Activated T-helper 17 cell treated with anti-CD3 and anti-CD28 coated beads, Interleukin-2, amount 50 U/mL, for 72 hours (primary cell): ENCODE measurements at regions not wholly inside any gene's neighbourhood (a gene's known extent, or its start where the extent isn't known, plus 50 kb on each side); places are given as distances from the start of the nearest gene placed in this dataset.

Source experiments
- ATAC-seq: fragments of 150-1000 bp; cut with Tn5 transposase; replicated peaks from 2 replicates; pipeline ENCODE4 v1.10.0; 2021; ENCODE audit warnings: mild to moderate bottlenecking, moderate library complexity
- H3K27ac Mint-ChIP-seq: one replicate; pipeline ENCODE4 v1.8.0; 2022; ENCODE audit warnings: mixed read lengths
- H3K27me3 Mint-ChIP-seq: one replicate; pipeline ENCODE4 v1.8.0; 2022; ENCODE audit warnings: mixed read lengths
- H3K36me3 Mint-ChIP-seq: one replicate; pipeline ENCODE4 v1.8.0; 2022; ENCODE audit warnings: low read depth, mild to moderate bottlenecking, mixed read lengths
- H3K4me1 Mint-ChIP-seq: one replicate; pipeline ENCODE4 v1.8.0; 2022; ENCODE audit warnings: mixed read lengths
- H3K4me3 Mint-ChIP-seq: one replicate; pipeline ENCODE4 v1.8.0; 2022; ENCODE audit warnings: mild to moderate bottlenecking, mixed read lengths
- H3K9me3 Mint-ChIP-seq: one replicate; pipeline ENCODE4 v1.8.0; 2022; ENCODE audit warnings: mixed read lengths

DNA sequence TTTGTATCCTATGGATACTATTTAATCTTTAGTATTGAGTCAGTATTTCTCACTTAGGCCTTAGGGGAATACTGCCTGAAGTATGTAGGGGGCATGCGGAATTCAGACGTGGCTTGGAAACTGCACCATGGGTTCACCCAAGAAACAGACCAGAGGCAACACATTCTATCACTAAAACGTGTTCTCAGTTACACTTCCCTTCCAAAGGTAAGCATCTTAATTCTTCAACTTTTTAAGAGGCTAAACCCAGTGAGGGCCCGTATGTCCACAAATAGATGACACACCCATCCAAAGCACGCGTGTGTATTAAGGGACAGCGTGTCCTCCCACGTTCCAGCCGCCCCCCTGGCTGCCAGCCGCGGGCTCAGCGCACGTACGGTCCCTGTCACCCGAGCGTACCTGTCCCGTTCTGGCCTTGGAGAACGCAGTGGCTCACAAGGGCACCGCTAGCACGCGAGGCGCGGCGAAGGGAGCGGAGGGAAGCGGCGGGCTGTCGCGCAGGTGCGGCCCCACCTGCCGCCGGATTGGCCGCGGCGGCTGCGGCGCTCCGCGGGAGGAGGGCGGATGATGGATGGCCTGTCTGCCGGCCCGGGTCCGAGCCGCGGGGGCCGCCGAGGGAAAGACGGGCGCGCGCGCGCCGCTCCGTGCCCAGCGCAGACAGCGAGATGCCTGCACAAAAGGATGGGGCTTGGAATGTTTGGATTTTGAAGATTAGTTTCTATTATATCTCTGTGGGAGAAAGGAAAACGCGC is 1003.9 kb upstream of the NR2F2 start:
- Mint-ChIP-seq H3K4me1 (no peaks in the 10 kb centered on the region), H3K4me3 (no peak overlapping the region), H3K27ac (no peak overlapping the region), H3K36me3 (no peaks in the 10 kb centered on the region), H3K9me3 (no peaks in the 10 kb centered on the region), H3K27me3 (peaks cover 4% of the 10 kb centered on the region)
- ATAC-seq, result no peak

GRCh38 chr15:95327183-95327525 is 1003.3 kb upstream of the NR2F2 start:
- no peaks in the 10 kb centered on the region for H3K4me1 Mint-ChIP-seq
- H3K4me3 Mint-ChIP-seq, result no peak overlapping the region
- peaks cover 4% of the 10 kb centered on the region for H3K27me3 Mint-ChIP-seq
- H3K36me3 Mint-ChIP-seq, result no peaks in the 10 kb centered on the region
- no peak overlapping the region for H3K27ac Mint-ChIP-seq
- no peaks in the 10 kb centered on the region for H3K9me3 Mint-ChIP-seq
- ATAC-seq, result no peak

- Mint-ChIP-seq H3K27ac (no peak overlapping the region), H3K27me3 (peaks cover 4% of the 10 kb centered on the region), H3K9me3 (no peaks in the 10 kb centered on the region), H3K4me3 (no peak overlapping the region), H3K36me3 (no peaks in the 10 kb centered on the region), H3K4me1 (no peaks in the 10 kb centered on the region)
- no peak for ATAC-seq
Measured at GRCh38 chr15:95327661-95328060, 1002.8 kb upstream of the NR2F2 start.

- no peak overlapping the region for H3K4me3 Mint-ChIP-seq
- no peaks in the 10 kb centered on the region for H3K36me3 Mint-ChIP-seq
- H3K4me1 Mint-ChIP-seq, result no peaks in the 10 kb centered on the region
- ATAC-seq, result no peak
- peaks cover 4% of the 10 kb centered on the region for H3K27me3 Mint-ChIP-seq
- no peak overlapping the region for H3K27ac Mint-ChIP-seq
- H3K9me3 Mint-ChIP-seq, result no peaks in the 10 kb centered on the region
Measured at GRCh38 chr15:95328559-95328958, 1001.9 kb upstream of the NR2F2 start.

DNA sequence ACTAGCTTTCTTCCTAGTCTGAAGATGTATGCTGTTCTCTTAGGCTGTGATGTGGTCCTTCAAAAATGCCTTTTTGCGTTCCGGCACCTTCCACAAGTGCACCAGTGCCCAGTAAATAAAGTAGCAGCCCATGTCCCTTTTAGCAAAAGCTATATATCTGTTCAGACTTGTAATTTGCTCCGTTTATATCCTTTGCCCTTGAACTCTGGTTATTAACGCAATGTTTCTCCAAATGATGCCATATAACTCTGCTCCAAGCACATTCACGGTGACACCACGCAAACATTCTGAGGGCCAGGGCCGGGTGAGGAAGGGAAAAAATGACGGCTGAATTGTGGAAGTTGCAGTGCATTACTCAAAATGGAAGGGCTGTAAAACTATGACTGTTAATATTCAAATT is 1001.1 kb upstream of the NR2F2 start:
- H3K36me3 Mint-ChIP-seq, result no peaks in the 10 kb centered on the region
- H3K4me3 Mint-ChIP-seq, result no peak overlapping the region
- no peaks in the 10 kb centered on the region for H3K4me1 Mint-ChIP-seq
- H3K27ac Mint-ChIP-seq, result no peak overlapping the region
- no peak for ATAC-seq
- no peaks in the 10 kb centered on the region for H3K27me3 Mint-ChIP-seq
- no peaks in the 10 kb centered on the region for H3K9me3 Mint-ChIP-seq

GRCh38 chr15:95341686-95342085 is 988.8 kb upstream of the NR2F2 start:
- Mint-ChIP-seq H3K4me1 (no peaks in the 10 kb centered on the region), H3K27me3 (peaks cover 9% of the 10 kb centered on the region), H3K4me3 (no peak overlapping the region), H3K9me3 (peaks cover 8% of the 10 kb centered on the region), H3K27ac (no peak overlapping the region), H3K36me3 (no peaks in the 10 kb centered on the region)
- ATAC-seq, result no peak

GRCh38 chr15:95345867-95346266 is 984.6 kb upstream of the NR2F2 start:
- no peaks in the 10 kb centered on the region for H3K4me1 Mint-ChIP-seq
- H3K27me3 Mint-ChIP-seq, result peaks cover 6% of the 10 kb centered on the region

DNA sequence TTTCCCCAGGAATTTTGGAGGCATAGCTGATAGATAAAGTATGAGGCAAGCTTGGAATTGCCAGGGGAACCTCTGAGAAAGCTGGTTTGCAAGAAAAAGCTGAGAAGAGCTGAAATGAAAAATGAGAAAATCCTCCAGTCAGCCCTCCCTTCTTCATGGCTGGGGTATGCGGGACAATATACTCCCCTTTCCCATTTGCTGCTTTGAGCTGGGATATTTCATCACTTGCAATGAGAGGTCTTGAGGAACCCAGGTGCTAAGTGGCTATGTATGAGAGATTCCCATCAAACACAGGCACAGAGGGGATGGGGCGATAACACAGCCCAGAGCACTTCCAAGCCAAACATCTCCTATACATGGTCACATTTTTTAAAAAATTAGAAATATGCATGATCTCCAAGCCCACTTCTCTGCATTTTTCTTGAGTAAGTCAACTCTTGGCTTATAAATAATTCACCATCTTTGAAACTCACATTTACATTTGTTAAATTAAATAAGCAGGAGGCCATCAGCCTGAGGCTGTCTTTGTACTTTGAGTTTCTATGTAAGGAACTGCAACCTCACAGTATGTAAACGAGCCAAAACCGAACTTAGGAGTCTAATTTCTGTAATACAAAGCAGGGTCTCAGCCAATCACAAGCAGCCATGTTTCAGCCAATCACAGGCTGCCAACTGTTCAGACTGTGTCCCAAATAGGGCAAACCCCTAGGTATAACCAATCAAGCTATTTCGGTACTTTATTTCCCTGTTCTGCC is 983.6 kb upstream of the NR2F2 start:
- Mint-ChIP-seq H3K4me1 (no peaks in the 10 kb centered on the region), H3K36me3 (no peaks in the 10 kb centered on the region), H3K27me3 (peaks cover 6% of the 10 kb centered on the region), H3K27ac (no peak overlapping the region), H3K4me3 (no peak overlapping the region), H3K9me3 (peaks cover 14% of the 10 kb centered on the region)
- no peak for ATAC-seq

More at GRCh38 chr15:95345867-95346266, 984.6 kb upstream of the NR2F2 start:
- Mint-ChIP-seq H3K9me3 (peaks cover 14% of the 10 kb centered on the region), H3K27ac (no peak overlapping the region), H3K36me3 (no peaks in the 10 kb centered on the region), H3K4me3 (no peak overlapping the region)
- ATAC-seq, result no peak

DNA sequence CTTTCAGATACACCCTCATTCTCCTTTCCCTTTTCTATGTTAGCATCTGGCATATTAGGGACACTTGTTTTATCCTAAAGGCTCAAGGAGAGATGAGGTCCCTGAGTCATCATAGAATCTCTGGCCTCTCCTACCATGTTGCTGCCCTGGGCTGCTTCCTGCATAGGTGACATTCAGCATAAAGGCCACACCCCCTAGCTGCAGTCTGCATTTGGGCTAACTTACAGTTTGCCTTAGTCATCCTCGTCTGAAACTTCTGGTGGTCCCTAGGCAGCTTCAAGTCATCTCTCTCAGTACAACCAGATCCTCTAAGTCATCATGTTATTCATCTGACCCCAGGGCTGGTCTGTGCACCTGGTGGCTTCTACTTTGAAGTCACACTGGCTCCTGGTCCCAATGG is 982.7 kb upstream of the NR2F2 start:
- no peak for ATAC-seq
- Mint-ChIP-seq H3K27ac (no peak overlapping the region), H3K4me1 (no peaks in the 10 kb centered on the region), H3K27me3 (peaks cover 6% of the 10 kb centered on the region), H3K9me3 (peaks cover 14% of the 10 kb centered on the region), H3K4me3 (no peak overlapping the region), H3K36me3 (no peaks in the 10 kb centered on the region)

- no peak overlapping the region for H3K4me3 Mint-ChIP-seq
- ATAC-seq, result no peak
- H3K9me3 Mint-ChIP-seq, result peaks cover 7% of the 10 kb centered on the region
- no peaks in the 10 kb centered on the region for H3K4me1 Mint-ChIP-seq
- no peaks in the 10 kb centered on the region for H3K27me3 Mint-ChIP-seq
- no peaks in the 10 kb centered on the region for H3K36me3 Mint-ChIP-seq
- no peak overlapping the region for H3K27ac Mint-ChIP-seq
Measured at GRCh38 chr15:95350908-95351307, 979.6 kb upstream of the NR2F2 start.

GRCh38 chr15:95352631-95353187 is 977.8 kb upstream of the NR2F2 start:
- no peak overlapping the region for H3K4me3 Mint-ChIP-seq
- no peaks in the 10 kb centered on the region for H3K36me3 Mint-ChIP-seq
- ATAC-seq, result no peak
- H3K27me3 Mint-ChIP-seq, result peaks cover 6% of the 10 kb centered on the region
- H3K4me1 Mint-ChIP-seq, result no peaks in the 10 kb centered on the region
- peaks cover 10% of the 10 kb centered on the region for H3K9me3 Mint-ChIP-seq
- no peak overlapping the region for H3K27ac Mint-ChIP-seq

DNA sequence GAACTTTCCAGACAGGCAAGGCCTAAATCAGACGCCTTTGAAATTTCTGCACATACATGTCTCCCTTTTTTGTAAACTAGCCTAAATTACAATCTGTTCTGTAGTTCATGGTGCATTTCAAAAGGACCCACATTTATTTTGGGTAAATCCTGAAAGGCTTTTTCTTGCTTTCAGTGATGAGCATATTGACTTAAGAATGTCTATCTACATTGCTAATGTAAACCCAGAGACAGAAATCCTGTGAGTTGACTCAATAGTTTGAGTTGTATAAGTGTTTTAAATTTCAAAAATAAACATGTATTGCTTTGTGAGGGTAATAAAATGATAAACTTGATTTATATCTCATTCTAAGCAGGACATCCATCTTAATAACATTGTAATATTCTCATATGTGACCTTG is 977.0 kb upstream of the NR2F2 start:
- Mint-ChIP-seq H3K9me3 (peaks cover 8% of the 10 kb centered on the region), H3K4me3 (no peak overlapping the region), H3K27ac (no peak overlapping the region), H3K4me1 (no peaks in the 10 kb centered on the region), H3K27me3 (peaks cover 6% of the 10 kb centered on the region), H3K36me3 (no peaks in the 10 kb centered on the region)
- no peak for ATAC-seq

GRCh38 chr15:95359966-95360365 is 970.5 kb upstream of the NR2F2 start:
- Mint-ChIP-seq H3K27ac (no peak overlapping the region), H3K27me3 (peaks cover 11% of the 10 kb centered on the region), H3K4me1 (no peaks in the 10 kb centered on the region), H3K36me3 (no peaks in the 10 kb centered on the region), H3K9me3 (peaks cover 13% of the 10 kb centered on the region), H3K4me3 (no peak overlapping the region)
- ATAC-seq, result no peak

DNA sequence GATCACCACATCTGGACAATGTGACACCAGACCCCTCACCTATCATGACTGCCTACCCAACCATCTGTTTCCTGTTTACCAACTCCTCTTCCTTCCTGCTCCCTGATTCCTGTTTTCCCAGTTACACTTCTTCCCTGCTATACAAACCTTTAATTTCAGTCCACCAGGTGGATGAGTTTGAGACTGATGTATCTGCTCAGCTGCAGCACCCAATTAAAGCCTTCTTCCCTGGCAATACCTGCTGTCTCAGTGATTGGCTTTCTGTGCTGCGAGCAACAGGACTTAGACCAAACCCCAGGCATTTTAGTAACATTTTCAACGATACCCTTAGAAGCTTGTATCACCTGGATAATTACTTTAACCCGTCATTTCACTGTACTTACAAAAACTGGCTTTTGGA is 968.2 kb upstream of the NR2F2 start:
- H3K9me3 Mint-ChIP-seq, result peaks cover 12% of the 10 kb centered on the region
- no peak for ATAC-seq
- no peaks in the 10 kb centered on the region for H3K4me1 Mint-ChIP-seq
- no peak overlapping the region for H3K27ac Mint-ChIP-seq
- H3K36me3 Mint-ChIP-seq, result no peaks in the 10 kb centered on the region
- H3K27me3 Mint-ChIP-seq, result peaks cover 9% of the 10 kb centered on the region
- no peak overlapping the region for H3K4me3 Mint-ChIP-seq

GRCh38 chr15:95363646-95364045 is 966.9 kb upstream of the NR2F2 start:
- H3K4me1 Mint-ChIP-seq, result no peaks in the 10 kb centered on the region
- H3K36me3 Mint-ChIP-seq, result no peaks in the 10 kb centered on the region
- ATAC-seq, result no peak
- peaks cover 10% of the 10 kb centered on the region for H3K9me3 Mint-ChIP-seq
- H3K27ac Mint-ChIP-seq, result no peak overlapping the region
- peaks cover 9% of the 10 kb centered on the region for H3K27me3 Mint-ChIP-seq
- H3K4me3 Mint-ChIP-seq, result no peak overlapping the region
